ENCODE measurements at regions not wholly inside any gene's neighbourhood (a gene's known extent, or its start where the extent isn't known, plus 50 kb on each side); places are given as distances from the start of the nearest gene placed in this dataset.

- H4K20me1 ChIP-seq (ENCODE audit: control insufficient read depth, extremely low read depth, insufficient read depth, low read length), result no peaks in the 10 kb centered on the region
- dilution Hi-C loops (cut with MboI; ENCODE audit: extremely low pct_ligation_motif_present, low sequenced_read_pairs), result no loop called here
- no peaks in the 10 kb centered on the region for H3K9me1 ChIP-seq (ENCODE audit: control insufficient read depth, extremely low read depth, insufficient read depth, low read length)
- DNase-seq (ENCODE audit: low read depth, low spot score) (no peak), FAIRE-seq (no peak)
- no peak overlapping the region for H3K27ac ChIP-seq (ENCODE audit: control insufficient read depth, insufficient read depth, low read length)
- peaks cover 4% of the 10 kb centered on the region for H3K4me1 ChIP-seq (ENCODE audit: control insufficient read depth, extremely low read depth, insufficient read depth, low read length)
- H3K4me2 ChIP-seq (ENCODE audit: control insufficient read depth, extremely low read depth, insufficient read depth, low read depth, low read length), result no peak overlapping the region
- H3K27me3 ChIP-seq (ENCODE audit: control insufficient read depth, extremely low read depth, insufficient read depth, low read length), result no peaks in the 10 kb centered on the region
- no peaks in the 10 kb centered on the region for H3K9me3 ChIP-seq (ENCODE audit: control insufficient read depth, low read depth, low read length)
- TF ChIP-seq CTCF (optimal IDR thresholded peaks at IDR 0.05 in 1 of 3, IDR thresholded peaks at IDR 0.05 in 1 of 3, conservative IDR thresholded peaks at IDR 0.05 in 1 of 3; ENCODE audit: extremely low read depth in 1 of 3, insufficient read depth in 2 of 3, low read length in 3 of 3) (no peak), EZH2 (IDR thresholded peaks at IDR 0.05; ENCODE audit: low read length) (no peak)
- H3K4me3 ChIP-seq (ENCODE audit: control insufficient read depth in 2 of 3, extremely low read depth in 1 of 3, insufficient read depth in 2 of 3, low read depth in 1 of 3, low read length in 3 of 3), result no peak overlapping the region
- no peaks in the 10 kb centered on the region for H3K79me2 ChIP-seq (ENCODE audit: control insufficient read depth, insufficient read depth, low read length)
- no peak overlapping the region for H2AFZ ChIP-seq (ENCODE audit: control insufficient read depth, low read length)
- no peaks in the 10 kb centered on the region for H3K36me3 ChIP-seq (ENCODE audit: control insufficient read depth in 2 of 2, extremely low read depth in 1 of 2, insufficient read depth in 2 of 2, low read length in 2 of 2)
- H3K9ac ChIP-seq (ENCODE audit: control insufficient read depth, extremely low read depth, insufficient read depth, low read length), result no peak overlapping the region
These were observed 200.2 kb downstream of the FOXO1 start for GRCh38 chr13:40466272-40466671.

- Histone ChIP-seq H3K9me1 (ENCODE audit: control insufficient read depth, extremely low read depth, insufficient read depth, low read length) (no peaks in the 10 kb centered on the region), H3K27me3 (ENCODE audit: control insufficient read depth, extremely low read depth, insufficient read depth, low read length) (no peaks in the 10 kb centered on the region), H3K36me3 (ENCODE audit: control insufficient read depth in 2 of 2, extremely low read depth in 1 of 2, insufficient read depth in 2 of 2, low read length in 2 of 2) (no peaks in the 10 kb centered on the region), H3K79me2 (ENCODE audit: control insufficient read depth, insufficient read depth, low read length) (no peaks in the 10 kb centered on the region), H3K4me2 (ENCODE audit: control insufficient read depth, extremely low read depth, insufficient read depth, low read depth, low read length) (no peak overlapping the region), H3K9ac (ENCODE audit: control insufficient read depth, extremely low read depth, insufficient read depth, low read length) (no peak overlapping the region), H3K4me1 (ENCODE audit: control insufficient read depth, extremely low read depth, insufficient read depth, low read length) (peaks cover 4% of the 10 kb centered on the region), H3K9me3 (ENCODE audit: control insufficient read depth, low read depth, low read length) (no peaks in the 10 kb centered on the region), H3K4me3 (ENCODE audit: control insufficient read depth in 2 of 3, extremely low read depth in 1 of 3, insufficient read depth in 2 of 3, low read depth in 1 of 3, low read length in 3 of 3) (no peak overlapping the region), H4K20me1 (ENCODE audit: control insufficient read depth, extremely low read depth, insufficient read depth, low read length) (no peaks in the 10 kb centered on the region), H2AFZ (ENCODE audit: control insufficient read depth, low read length) (no peak overlapping the region), H3K27ac (ENCODE audit: control insufficient read depth, insufficient read depth, low read length) (no peak overlapping the region)
- no peak for DNase-seq (ENCODE audit: low read depth, low spot score)
- no peak for TF ChIP-seq CTCF (optimal IDR thresholded peaks at IDR 0.05 in 1 of 3, IDR thresholded peaks at IDR 0.05 in 1 of 3, conservative IDR thresholded peaks at IDR 0.05 in 1 of 3; ENCODE audit: extremely low read depth in 1 of 3, insufficient read depth in 2 of 3, low read length in 3 of 3)
- TF ChIP-seq EZH2 (IDR thresholded peaks at IDR 0.05; ENCODE audit: low read length), result no peak
- no peak for FAIRE-seq
- dilution Hi-C loops (cut with MboI; ENCODE audit: extremely low pct_ligation_motif_present, low sequenced_read_pairs), result no loop called here
These were observed 198.1 kb downstream of the FOXO1 start for GRCh38 chr13:40468227-40468838.

Data from keratinocyte (primary cell).